ENCODE measurements at regions not wholly inside any gene's neighbourhood (a gene's known extent, or its start where the extent isn't known, plus 50 kb on each side); places are given as distances from the start of the nearest gene placed in this dataset.

- Histone ChIP-seq H3K9ac (ENCODE audit: insufficient read depth, low read depth, low read length) (no peak overlapping the region), H3K4me3 (replicated peaks in 1 of 3; ENCODE audit: insufficient read depth in 1 of 3, low read depth in 2 of 3, low read length in 3 of 3) (no peak overlapping the region), H3K36me3 (replicated peaks in 1 of 2; ENCODE audit: control insufficient read depth in 1 of 2, insufficient read depth in 2 of 2, low read length in 2 of 2) (no peaks in the 10 kb centered on the region), H3K4me1 (ENCODE audit: insufficient read depth, low read length) (no peaks in the 10 kb centered on the region), H3K27me3 (ENCODE audit: control insufficient read depth in 1 of 2, insufficient read depth in 2 of 2, low read length in 2 of 2) (no peaks in the 10 kb centered on the region; a peak in 1 of 5 replicates), H3K9me3 (ENCODE audit: low read length) (peaks cover 23% of the 10 kb centered on the region), H3K27ac (ENCODE audit: extremely low read length, insufficient read depth, low read length) (no peak overlapping the region), H2AFZ (ENCODE audit: low read length) (no peak overlapping the region), H4K20me1 (ENCODE audit: insufficient read depth, low read length) (no peaks in the 10 kb centered on the region), H3K4me2 (ENCODE audit: low read depth, low read length) (no peak overlapping the region), H3K79me2 (ENCODE audit: insufficient read depth, low read length) (no peaks in the 10 kb centered on the region)
- DNase-seq (ENCODE audit: low spot score): no peak
- ChIA-PET POLR2A (no interaction called here), CTCF (ENCODE audit: low intra/inter-chr PET ratio, low total read pairs) (no interaction called here)
- in situ Hi-C loops (cut with HindIII; ENCODE audit: extremely low pct_ligation_motif_present, low pct_unique_long_range_greater_than_20kb) (no loop called here), intact Hi-C loops (cut with micrococcal nuclease; ENCODE audit: unreplicated experiment) (no loop called here)
- no peak for FAIRE-seq
- 69% methylated on average over 1 of the region's 1 CpG for WGBS (ENCODE audit: low lambda C conversion rate)
- no peak for ATAC-seq
- TF ChIP-seq ZNF550 (CRISPR knock-in tag; IDR thresholded peaks at IDR 0.05; ENCODE audit: borderline replicate concordance): no peak
- no peak for TF ChIP-seq UBTF (CRISPR knock-in tag; IDR thresholded peaks at IDR 0.05)
- TF ChIP-seq ELF3 (CRISPR knock-in tag; IDR thresholded peaks at IDR 0.05): no peak
- peak; percentile 33; the same call in 1 of the 2 replicates for TF ChIP-seq RFX5 (IDR thresholded peaks at IDR 0.05; ENCODE audit: low read depth, low read length)
- no peak for TF ChIP-seq ZNF333 (CRISPR knock-in tag; IDR thresholded peaks at IDR 0.05; ENCODE audit: borderline replicate concordance)
- no peak for TF ChIP-seq FOXC1 (CRISPR knock-in tag; IDR thresholded peaks at IDR 0.05; ENCODE audit: borderline replicate concordance)
- TF ChIP-seq ZNF597 (CRISPR knock-in tag; IDR thresholded peaks at IDR 0.05): no peak
- BruUV-seq (replicated peaks): no TSS peak
Measured at GRCh38 chr20:20915844-20916243, 190.3 kb downstream of the LINC00237 start.
